H9 (cell line): ENCODE measurements at regions not wholly inside any gene's neighbourhood (a gene's known extent, or its start where the extent isn't known, plus 50 kb on each side); places are given as distances from the start of the nearest gene placed in this dataset.
A peak's percentile ranks its signal among the peaks of the same experiment; 100 is the strongest.

Experiments
- DNase-seq: peaks from one replicate; pipeline ENCODE4 v3.0.0-alpha.2; 2017
- H2AFZ ChIP-seq: one replicate; pipeline ENCODE4 v1.6.1; 2013; ENCODE audit warnings: mild to moderate bottlenecking, low read length, control low read depth, moderate library complexity
- H2AK5ac ChIP-seq: 2 replicates; pipeline ENCODE4 v1.6.1; 2013; ENCODE audit warnings: low read length, control low read depth, mixed read lengths; ENCODE audit not compliant: insufficient read length
- H2BK120ac ChIP-seq: one replicate; pipeline ENCODE4 v1.6.1; 2013; ENCODE audit warnings: low read depth, mild to moderate bottlenecking, low read length, control low read depth, inconsistent platforms; ENCODE audit not compliant: poor library complexity, severe bottlenecking
- H2BK12ac ChIP-seq: 2 replicates; pipeline ENCODE4 v1.6.1; 2013; ENCODE audit warnings: low read length, control low read depth, mixed read lengths, low read depth; ENCODE audit not compliant: insufficient read length
- H2BK15ac ChIP-seq: 2 replicates; pipeline ENCODE4 v1.6.1; 2013; ENCODE audit warnings: low read depth, low read length, control low read depth
- H2BK20ac ChIP-seq: one replicate; pipeline ENCODE4 v1.6.1; 2013; ENCODE audit warnings: low read depth, mild to moderate bottlenecking, low read length, control low read depth, inconsistent platforms; ENCODE audit not compliant: poor library complexity, severe bottlenecking
- H2BK5ac ChIP-seq: 2 replicates; pipeline ENCODE4 v1.6.1; 2013; ENCODE audit warnings: low read length, control low read depth, mixed read lengths; ENCODE audit not compliant: insufficient read length
- H3K14ac ChIP-seq: 2 replicates; pipeline ENCODE4 v1.6.1; 2013; ENCODE audit warnings: low read length, control low read depth; ENCODE audit not compliant: insufficient read depth
- H3K18ac ChIP-seq: 2 replicates; pipeline ENCODE4 v1.6.1; 2013; ENCODE audit warnings: low read depth, mild to moderate bottlenecking, mixed read lengths, low read length, control low read depth; ENCODE audit not compliant: insufficient read length
- H3K23ac ChIP-seq: 2 replicates; pipeline ENCODE4 v1.6.1; 2013; ENCODE audit warnings: low read length, control low read depth, mixed read lengths, low read depth; ENCODE audit not compliant: insufficient read length
- H3K23me2 ChIP-seq: 2 replicates; pipeline ENCODE4 v1.6.1; 2013; ENCODE audit warnings: low read depth, mild to moderate bottlenecking, mixed read lengths, low read length, control low read depth; ENCODE audit not compliant: insufficient read length, poor library complexity, severe bottlenecking
- H3K27ac ChIP-seq: 2 replicates; pipeline ENCODE4 v1.5.1; 2013; ENCODE audit warnings: low read length, control low read depth, mixed read lengths, low read depth; ENCODE audit not compliant: insufficient read length
- H3K27me3 ChIP-seq: 2 replicates; pipeline ENCODE4 v1.6.1; 2013; ENCODE audit warnings: low read length, control low read depth, inconsistent platforms; ENCODE audit not compliant: insufficient read depth
- H3K4ac ChIP-seq: 2 replicates; pipeline ENCODE4 v1.6.1; 2013; ENCODE audit warnings: low read depth, mild to moderate bottlenecking, control low read depth, inconsistent platforms, low read length, moderate library complexity
- H3K4me1 ChIP-seq: 2 replicates; pipeline ENCODE4 v1.6.1; 2013; ENCODE audit warnings: low read length, control low read depth, inconsistent platforms; ENCODE audit not compliant: insufficient read depth
- H3K4me2 ChIP-seq: 2 replicates; pipeline ENCODE4 v1.6.1; 2013; ENCODE audit warnings: low read length, control low read depth, mixed read lengths; ENCODE audit not compliant: insufficient read length, insufficient read depth
- H3K56ac ChIP-seq: 2 replicates; pipeline ENCODE4 v1.6.1; 2013; ENCODE audit warnings: low read depth, mild to moderate bottlenecking, mixed read lengths, low read length, control low read depth; ENCODE audit not compliant: insufficient read length
- H3K79me1 ChIP-seq: 2 replicates; pipeline ENCODE4 v1.6.1; 2013; ENCODE audit warnings: low read depth, mild to moderate bottlenecking, moderate library complexity, low read length, control low read depth, inconsistent platforms; ENCODE audit not compliant: insufficient read depth, poor library complexity, severe bottlenecking
- H3K79me2 ChIP-seq: 2 replicates; pipeline ENCODE4 v1.6.1; 2013; ENCODE audit warnings: low read length, control low read depth, inconsistent platforms; ENCODE audit not compliant: insufficient read depth
- H3K9ac ChIP-seq: 2 replicates; pipeline ENCODE4 v1.6.1; 2013; ENCODE audit warnings: low read length, control low read depth, mixed read lengths; ENCODE audit not compliant: insufficient read length; ENCODE audit errors: extremely low read depth
- H3K9me3 ChIP-seq: one replicate; pipeline ENCODE4 v1.6.1; 2013; ENCODE audit warnings: low read depth, low read length, inconsistent platforms; ENCODE audit not compliant: control insufficient read depth
- H3T11ph ChIP-seq: one replicate; pipeline ENCODE4 v1.6.1; 2013; ENCODE audit warnings: mild to moderate bottlenecking, low read length, control low read depth, inconsistent platforms
- H4K20me1 ChIP-seq: one replicate; pipeline ENCODE4 v1.6.1; 2013; ENCODE audit not compliant: control insufficient read depth, insufficient read length, insufficient read depth
- H4K5ac ChIP-seq: 2 replicates; pipeline ENCODE4 v1.6.1; 2013; ENCODE audit warnings: low read depth, mild to moderate bottlenecking, mixed read lengths, low read length, control low read depth; ENCODE audit not compliant: insufficient read length
- H4K8ac ChIP-seq: replicated peaks from 2 replicates; pipeline ENCODE4 v1.6.1; 2013; ENCODE audit warnings: low read length, control low read depth, mixed read lengths, low read depth; ENCODE audit not compliant: insufficient read length
- H4K91ac ChIP-seq: 2 replicates; pipeline ENCODE4 v1.6.1; 2013; ENCODE audit warnings: low read depth, mild to moderate bottlenecking, moderate library complexity, mixed read lengths, low read length, control low read depth; ENCODE audit not compliant: insufficient read length
- H3K27ac Mint-ChIP-seq, 3 experiments: 2 replicates in 2 of 3; 3 replicates in 1 of 3; pipeline ENCODE4 v1.8.0; 2020 to 2021; ENCODE audit warnings: mixed read lengths in 3 of 3, mild to moderate bottlenecking in 1 of 3, moderate library complexity in 1 of 3
- H3K27me3 Mint-ChIP-seq: 2 replicates; pipeline ENCODE4 v1.8.0; 2021; ENCODE audit warnings: low read depth, mild to moderate bottlenecking, moderate library complexity, mixed read lengths
- H3K36me3 Mint-ChIP-seq, 3 experiments: 2 replicates in 2 of 3; 3 replicates in 1 of 3; pipeline ENCODE4 v1.8.0; 2020 to 2021; ENCODE audit warnings: low read depth in 3 of 3, mixed read lengths in 3 of 3; ENCODE audit not compliant: insufficient read depth in 1 of 3
- H3K4me1 Mint-ChIP-seq, 2 experiments: 2 replicates each; pipeline ENCODE4 v1.8.0; 2020; ENCODE audit warnings: mixed read lengths in 2 of 2
- H3K4me3 Mint-ChIP-seq, 2 experiments: 2 replicates in 1 of 2; 3 replicates in 1 of 2; pipeline ENCODE4 v1.8.0; 2020 to 2021; ENCODE audit warnings: mild to moderate bottlenecking in 2 of 2, mixed read lengths in 2 of 2, moderate library complexity in 1 of 2
- H3K9me3 Mint-ChIP-seq, 2 experiments: 2 replicates in 1 of 2; 3 replicates in 1 of 2; pipeline ENCODE4 v1.8.0; 2020; ENCODE audit warnings: mild to moderate bottlenecking in 2 of 2, mixed read lengths in 2 of 2, moderate library complexity in 1 of 2
- WGBS: extraction: QIAGEN DNeasy Blood & Tissue Kit; methylation state at CpG from one replicate; pipeline ENCODE4 v1.1.7; 2013; ENCODE audit warnings: missing lambda C conversion rate, low lambda C conversion rate, mixed read lengths; ENCODE audit not compliant: insufficient read length; ENCODE audit errors: extremely low coverage; 5-methylcytosine and 5-hydroxymethylcytosine counted together
- TF ChIP-seq, protein P1 (sequence below): fragments of 200-600 bp; sonication (generic); conservative IDR thresholded peaks from 3 replicates; pipeline ENCODE4 v1.8.0; 2021; ENCODE audit warnings: antibody characterized with exemption, mild to moderate bottlenecking

DNA sequence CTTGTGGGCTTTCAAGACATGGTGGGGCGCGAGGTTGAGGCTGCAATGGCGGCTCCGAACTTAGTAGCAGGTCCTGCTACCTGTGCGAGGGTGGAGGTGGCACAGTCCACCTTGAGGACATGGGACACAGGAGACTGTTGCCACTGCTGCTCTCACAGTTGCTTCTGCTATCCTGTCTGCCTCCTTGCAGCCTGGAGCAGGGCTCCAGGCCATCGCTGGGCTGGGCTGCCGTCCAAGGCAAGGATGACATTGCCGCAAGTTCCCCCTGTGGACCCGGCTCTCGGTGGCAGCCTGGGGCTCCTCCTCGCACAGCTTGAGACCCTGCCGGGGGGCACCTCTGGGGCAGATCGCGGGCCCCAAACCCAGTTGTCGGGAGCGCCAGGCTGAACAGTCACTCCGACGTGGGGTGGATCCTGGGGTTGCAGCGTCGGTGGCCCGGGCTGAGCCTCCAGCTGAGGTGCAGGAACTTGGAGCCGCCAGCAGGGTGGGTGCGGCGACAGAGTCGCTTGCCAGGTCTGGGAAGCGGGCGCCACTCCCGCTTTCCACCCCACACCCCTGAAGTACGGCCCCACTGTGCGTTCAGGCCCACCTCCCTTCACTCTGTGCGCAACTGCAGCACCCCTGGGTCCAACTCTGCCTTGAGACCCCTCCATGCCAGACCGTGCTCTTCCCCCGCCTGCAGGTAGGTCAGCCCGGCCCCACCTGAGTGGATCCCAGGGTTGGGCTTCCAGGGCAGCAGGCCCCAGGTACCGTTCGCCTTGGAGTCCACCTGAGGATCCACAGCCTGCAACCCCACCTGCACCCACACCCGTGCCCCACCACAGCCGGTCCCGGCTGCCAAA, 192.7 kb upstream of the NUDT6 start:
- Histone ChIP-seq H2AK5ac (no peak overlapping the region), H3K27ac (no peak overlapping the region), H4K91ac (no peak overlapping the region), H2BK15ac (no peak overlapping the region), H3K9ac (no peak overlapping the region), H4K5ac (no peak overlapping the region), H3T11ph (no peak overlapping the region), H3K23ac (no peak overlapping the region), H3K56ac (no peak overlapping the region), H2BK120ac (no peak overlapping the region), H3K18ac (no peak overlapping the region), H3K79me2 (no peaks in the 10 kb centered on the region), H3K4ac (no peak overlapping the region), H3K9me3 (no peaks in the 10 kb centered on the region), H3K14ac (no peak overlapping the region; the same call in 1 of the 2 replicates), H2BK5ac (no peak overlapping the region), H2AFZ (no peak overlapping the region), H2BK12ac (no peak overlapping the region), H2BK20ac (no peak overlapping the region), H3K23me2 (no peaks in the 10 kb centered on the region), H4K20me1 (no peaks in the 10 kb centered on the region), H3K4me1 (no peaks in the 10 kb centered on the region), H3K4me2 (no peak overlapping the region), H3K27me3 (no peaks in the 10 kb centered on the region), H4K8ac (no peak overlapping the region), H3K79me1 (no peaks in the 10 kb centered on the region)
- no CpG with 5 or more reads among the region's 39 CpGs for WGBS
- peaks cover 0 to 5% (median 0%) of the 10 kb centered on the region in 3 experiments; a peak in 4 of 7 replicates for H3K36me3 Mint-ChIP-seq
- H3K27me3 Mint-ChIP-seq, result no peaks in the 10 kb centered on the region
- DNase-seq, result peak; percentile 63
- H3K9me3 Mint-ChIP-seq, result no peaks in the 10 kb centered on the region; a peak in 1 of 5 replicates
- H3K27ac Mint-ChIP-seq, result peak overlapping the region in 1 of 3 experiments; percentile 94; a peak in 2 of 7 replicates
- H3K4me1 Mint-ChIP-seq, result no peaks in the 10 kb centered on the region
- no peak overlapping the region for H3K4me3 Mint-ChIP-seq
- TF ChIP-seq, protein P1, sequence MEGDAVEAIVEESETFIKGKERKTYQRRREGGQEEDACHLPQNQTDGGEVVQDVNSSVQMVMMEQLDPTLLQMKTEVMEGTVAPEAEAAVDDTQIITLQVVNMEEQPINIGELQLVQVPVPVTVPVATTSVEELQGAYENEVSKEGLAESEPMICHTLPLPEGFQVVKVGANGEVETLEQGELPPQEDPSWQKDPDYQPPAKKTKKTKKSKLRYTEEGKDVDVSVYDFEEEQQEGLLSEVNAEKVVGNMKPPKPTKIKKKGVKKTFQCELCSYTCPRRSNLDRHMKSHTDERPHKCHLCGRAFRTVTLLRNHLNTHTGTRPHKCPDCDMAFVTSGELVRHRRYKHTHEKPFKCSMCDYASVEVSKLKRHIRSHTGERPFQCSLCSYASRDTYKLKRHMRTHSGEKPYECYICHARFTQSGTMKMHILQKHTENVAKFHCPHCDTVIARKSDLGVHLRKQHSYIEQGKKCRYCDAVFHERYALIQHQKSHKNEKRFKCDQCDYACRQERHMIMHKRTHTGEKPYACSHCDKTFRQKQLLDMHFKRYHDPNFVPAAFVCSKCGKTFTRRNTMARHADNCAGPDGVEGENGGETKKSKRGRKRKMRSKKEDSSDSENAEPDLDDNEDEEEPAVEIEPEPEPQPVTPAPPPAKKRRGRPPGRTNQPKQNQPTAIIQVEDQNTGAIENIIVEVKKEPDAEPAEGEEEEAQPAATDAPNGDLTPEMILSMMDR, result peak; percentile 51
